Parathyroid adenoma (tissue), 2 donors: ENCODE measurements at regions not wholly inside any gene's neighbourhood (a gene's known extent, or its start where the extent isn't known, plus 50 kb on each side); places are given as distances from the start of the nearest gene placed in this dataset.
"Not testable (repeated sequence)": the region's sequence is repeated elsewhere in the genome, so short reads cannot be mapped to it uniquely, and the experiment has no call there.

ENCODE experiments used
- H2AFZ ChIP-seq: fragments of 300-600 bp; sonication (generic); one replicate; pipeline ENCODE4 v1.7.0; 2017; ENCODE audit warnings: antibody characterized with exemption, mild to moderate bottlenecking
- H3K27ac ChIP-seq: fragments of 300-600 bp; sonication (generic); one replicate; pipeline ENCODE4 v1.7.0; 2017
- H3K27me3 ChIP-seq: fragments of 300-600 bp; sonication (generic); one replicate; pipeline ENCODE4 v1.7.0; 2017; ENCODE audit warnings: low read length; ENCODE audit not compliant: control insufficient read depth, insufficient read depth
- H3K36me3 ChIP-seq: fragments of 300-600 bp; sonication (generic); one replicate; pipeline ENCODE4 v1.7.0; 2017; ENCODE audit warnings: low read length; ENCODE audit not compliant: control insufficient read depth, insufficient read depth
- H3K4me1 ChIP-seq: fragments of 300-600 bp; sonication (generic); one replicate; pipeline ENCODE4 v1.7.0; 2017; ENCODE audit warnings: control low read depth
- H3K4me2 ChIP-seq: fragments of 300-600 bp; sonication (generic); one replicate; pipeline ENCODE4 v1.7.0; 2017; ENCODE audit warnings: low read length
- H3K4me3 ChIP-seq: fragments of 300-600 bp; sonication (generic); one replicate; pipeline ENCODE4 v1.7.0; 2017; ENCODE audit warnings: low read depth, low read length
- H3K79me2 ChIP-seq: fragments of 300-600 bp; sonication (generic); one replicate; pipeline ENCODE4 v1.7.0; 2017; ENCODE audit warnings: control low read depth
- H3K9ac ChIP-seq: fragments of 300-600 bp; sonication (generic); one replicate; pipeline ENCODE4 v1.7.0; 2017; ENCODE audit warnings: mild to moderate bottlenecking
- H3K9me3 ChIP-seq: fragments of 300-600 bp; sonication (generic); one replicate; pipeline ENCODE4 v1.7.0; 2017; ENCODE audit warnings: low read length; ENCODE audit not compliant: control insufficient read depth
- TF ChIP-seq, protein P1 (sequence below): fragments of 300-600 bp; sonication (generic); IDR thresholded peaks from one replicate; pipeline ENCODE4 v1.7.0; 2017; ENCODE audit warnings: antibody characterized with exemption, mild to moderate bottlenecking
- donor health status: primary hyperparathyroidism.

DNA sequence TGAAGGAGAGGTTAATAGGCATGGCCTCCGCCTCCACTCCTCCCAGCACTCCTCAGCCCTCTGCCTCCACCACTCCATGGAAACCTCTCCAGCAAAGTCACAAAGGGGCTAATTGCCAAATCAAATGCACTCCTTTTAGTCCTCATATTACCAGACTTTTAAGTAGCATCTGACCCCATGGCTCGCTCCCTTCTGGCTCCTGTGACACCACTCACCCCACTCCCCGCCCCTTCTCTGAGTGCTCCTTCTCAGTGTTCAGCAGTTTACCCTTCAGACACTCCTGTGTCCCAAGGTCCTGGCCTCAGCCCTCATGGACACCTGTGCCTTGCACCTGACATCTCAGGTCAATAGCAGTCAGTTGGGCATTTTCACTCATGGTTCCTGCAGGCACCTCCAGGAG, 243.5 kb upstream of the CCL2 start:
- TF ChIP-seq, protein P1, sequence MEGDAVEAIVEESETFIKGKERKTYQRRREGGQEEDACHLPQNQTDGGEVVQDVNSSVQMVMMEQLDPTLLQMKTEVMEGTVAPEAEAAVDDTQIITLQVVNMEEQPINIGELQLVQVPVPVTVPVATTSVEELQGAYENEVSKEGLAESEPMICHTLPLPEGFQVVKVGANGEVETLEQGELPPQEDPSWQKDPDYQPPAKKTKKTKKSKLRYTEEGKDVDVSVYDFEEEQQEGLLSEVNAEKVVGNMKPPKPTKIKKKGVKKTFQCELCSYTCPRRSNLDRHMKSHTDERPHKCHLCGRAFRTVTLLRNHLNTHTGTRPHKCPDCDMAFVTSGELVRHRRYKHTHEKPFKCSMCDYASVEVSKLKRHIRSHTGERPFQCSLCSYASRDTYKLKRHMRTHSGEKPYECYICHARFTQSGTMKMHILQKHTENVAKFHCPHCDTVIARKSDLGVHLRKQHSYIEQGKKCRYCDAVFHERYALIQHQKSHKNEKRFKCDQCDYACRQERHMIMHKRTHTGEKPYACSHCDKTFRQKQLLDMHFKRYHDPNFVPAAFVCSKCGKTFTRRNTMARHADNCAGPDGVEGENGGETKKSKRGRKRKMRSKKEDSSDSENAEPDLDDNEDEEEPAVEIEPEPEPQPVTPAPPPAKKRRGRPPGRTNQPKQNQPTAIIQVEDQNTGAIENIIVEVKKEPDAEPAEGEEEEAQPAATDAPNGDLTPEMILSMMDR, result no peak

DNA sequence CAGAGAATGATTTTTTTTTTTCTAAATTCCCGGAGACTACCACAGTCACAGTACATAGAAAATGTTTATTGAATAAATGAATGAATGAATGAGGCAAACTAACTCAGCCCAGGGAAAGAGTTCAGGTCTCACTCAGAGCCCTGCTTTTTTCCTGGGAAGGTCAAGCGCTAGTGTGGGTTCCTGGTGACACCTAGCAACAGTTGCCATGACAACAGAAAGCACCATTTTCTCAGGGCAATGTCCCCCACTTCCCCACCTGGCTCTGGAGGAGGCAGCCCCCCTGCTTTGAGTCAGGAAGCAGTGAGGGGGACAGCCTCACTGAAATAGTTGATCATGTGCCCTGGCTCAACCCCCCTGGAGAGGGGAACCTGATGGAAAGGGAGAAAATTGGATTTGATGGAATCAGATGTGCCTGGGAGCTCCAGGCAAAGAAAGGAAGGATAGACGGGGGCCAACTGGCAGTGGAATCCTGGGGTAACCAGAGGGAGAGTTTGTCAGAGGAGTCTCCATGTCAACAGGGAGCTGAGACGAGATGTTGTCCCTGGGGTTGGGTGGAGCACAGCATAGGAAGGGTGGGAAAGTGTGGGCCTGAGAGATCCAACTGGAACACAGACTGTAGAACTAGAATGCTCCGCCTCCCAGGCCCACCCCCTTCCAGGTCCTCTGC, 242.2 kb upstream of the CCL2 start:
- Histone ChIP-seq H3K36me3 (no peaks in the 10 kb centered on the region), H3K27me3 (no peaks in the 10 kb centered on the region), H3K27ac (no peak overlapping the region), H2AFZ (no peak overlapping the region), H3K4me3 (no peak overlapping the region), H3K79me2 (no peaks in the 10 kb centered on the region), H3K9ac (no peak overlapping the region), H3K4me1 (no peaks in the 10 kb centered on the region), H3K9me3 (no peaks in the 10 kb centered on the region), H3K4me2 (no peak overlapping the region)
- TF ChIP-seq, protein P1, result no peak

More for the DNA sequence above, 243.5 kb upstream of the CCL2 start:
- Histone ChIP-seq H3K36me3 (no peaks in the 10 kb centered on the region), H2AFZ (no peak overlapping the region), H3K4me2 (no peak overlapping the region), H3K4me1 (no peaks in the 10 kb centered on the region), H3K27ac (no peak overlapping the region), H3K9me3 (no peaks in the 10 kb centered on the region), H3K79me2 (no peaks in the 10 kb centered on the region), H3K27me3 (no peaks in the 10 kb centered on the region), H3K9ac (no peak overlapping the region), H3K4me3 (no peak overlapping the region)

DNA sequence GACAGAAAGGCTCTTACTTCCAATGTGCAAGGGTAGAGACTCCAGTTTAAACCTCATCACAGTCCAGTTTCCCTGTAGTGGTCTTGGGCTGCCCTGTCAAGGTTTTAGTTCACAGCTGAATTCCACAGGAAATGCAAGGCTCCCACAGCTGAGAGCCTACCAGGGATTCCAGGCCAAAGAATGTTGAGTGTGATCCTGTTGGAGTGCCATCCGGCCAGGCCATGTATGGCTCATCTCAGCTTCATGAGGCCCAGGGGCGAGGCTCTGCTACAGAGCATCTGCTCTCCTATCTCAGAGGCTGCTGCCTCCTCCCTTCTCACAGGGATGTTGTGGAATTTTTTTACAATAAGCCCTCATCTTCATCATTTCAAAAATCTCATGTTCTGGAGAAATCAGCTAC, 239.8 kb upstream of the CCL2 start:
- Histone ChIP-seq H3K4me1 (no peaks in the 10 kb centered on the region), H3K27me3 (no peaks in the 10 kb centered on the region), H3K79me2 (no peaks in the 10 kb centered on the region), H3K36me3 (no peaks in the 10 kb centered on the region), H3K27ac (no peak overlapping the region), H3K9me3 (no peaks in the 10 kb centered on the region), H3K9ac (no peak overlapping the region), H2AFZ (no peak overlapping the region), H3K4me3 (no peak overlapping the region), H3K4me2 (no peak overlapping the region)
- TF ChIP-seq, protein P1, result no peak

DNA sequence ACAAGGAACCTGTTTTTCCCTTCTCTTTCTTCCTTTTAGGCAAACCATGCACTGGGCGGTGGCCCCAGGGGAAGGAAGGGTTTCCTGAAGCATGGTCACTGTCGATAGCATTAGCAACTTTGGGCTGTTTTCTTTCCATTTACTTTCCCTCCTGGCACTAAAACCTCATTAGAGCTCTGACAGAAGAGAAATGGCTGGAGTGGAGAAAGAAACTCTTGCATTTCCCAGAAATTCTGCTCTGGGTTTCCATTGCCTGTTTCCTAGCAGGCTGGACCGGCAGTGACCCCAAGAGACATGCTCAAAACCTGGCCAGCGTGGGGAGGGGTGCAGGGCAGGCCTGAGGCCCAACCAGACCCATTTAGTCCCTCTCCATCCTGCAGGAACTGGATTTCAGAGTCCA, 230.7 kb upstream of the CCL2 start:
- H3K27me3 ChIP-seq, result no peaks in the 10 kb centered on the region
- no peak overlapping the region for H3K27ac ChIP-seq
- no peak overlapping the region for H3K4me3 ChIP-seq
- H2AFZ ChIP-seq, result no peak overlapping the region
- H3K4me1 ChIP-seq, result no peaks in the 10 kb centered on the region
- H3K9ac ChIP-seq, result no peak overlapping the region
- TF ChIP-seq, protein P1, result no peak
- no peaks in the 10 kb centered on the region for H3K9me3 ChIP-seq
- H3K36me3 ChIP-seq, result no peaks in the 10 kb centered on the region
- no peak overlapping the region for H3K4me2 ChIP-seq
- H3K79me2 ChIP-seq, result no peaks in the 10 kb centered on the region

DNA sequence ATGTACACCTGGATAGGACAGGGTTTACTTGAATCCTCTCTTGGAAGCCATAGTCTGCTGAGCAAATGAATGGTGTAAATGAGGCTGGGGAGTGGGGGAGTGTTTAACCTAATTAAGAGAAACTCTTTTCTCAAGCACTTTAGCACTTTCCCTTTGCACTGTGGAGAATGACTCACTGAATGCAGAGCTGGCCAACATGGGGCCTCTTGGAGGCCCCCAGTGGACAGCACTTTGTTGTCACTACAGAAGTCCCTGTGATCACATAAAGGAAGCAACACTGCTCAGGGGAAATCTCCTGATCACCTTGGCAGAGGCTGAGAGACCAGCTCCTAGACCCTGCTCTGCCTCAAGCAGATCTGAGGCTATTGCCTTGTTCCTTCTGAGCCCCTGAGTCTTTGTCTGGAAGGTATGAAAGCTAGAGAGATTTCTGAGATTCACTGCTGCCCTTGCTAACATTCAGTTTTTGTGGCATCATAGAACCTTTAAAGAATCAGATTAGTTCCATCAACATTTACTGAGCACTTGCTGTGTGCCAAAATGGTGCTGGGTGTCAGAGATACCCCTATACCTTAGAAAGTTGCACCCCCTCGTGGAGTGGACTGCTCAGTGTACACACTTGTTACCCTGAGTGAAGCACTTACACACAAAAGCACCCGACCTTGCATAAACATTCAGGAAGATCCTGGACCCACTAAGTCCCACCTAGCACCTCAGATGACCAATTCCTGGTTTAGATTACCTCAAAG, 230.1 kb upstream of the CCL2 start:
- no peaks in the 10 kb centered on the region for H3K79me2 ChIP-seq
- H3K4me1 ChIP-seq, result no peaks in the 10 kb centered on the region
- H3K27ac ChIP-seq, result no peak overlapping the region

DNA sequence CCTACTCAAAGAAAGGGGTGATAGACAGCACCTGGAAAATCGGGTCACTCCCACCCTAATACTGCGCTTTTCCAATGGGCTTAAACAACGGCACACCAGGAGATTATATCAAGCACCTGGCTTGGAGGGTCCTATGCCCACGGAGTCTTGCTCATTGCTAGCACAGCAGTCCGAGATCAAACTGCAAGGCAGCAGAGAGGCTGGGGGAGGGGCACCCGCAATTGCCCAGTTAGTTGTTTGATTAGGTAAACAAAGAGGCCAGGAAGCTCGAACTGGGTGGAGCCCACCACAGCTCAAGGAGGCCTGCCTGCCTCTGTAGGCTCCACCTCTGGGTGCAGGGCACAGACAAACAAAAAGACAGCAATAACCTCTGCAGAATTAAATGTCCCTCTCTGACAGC, 224.5 kb upstream of the CCL2 start:
- H3K4me3 ChIP-seq, H3K27ac ChIP-seq, H3K9ac ChIP-seq, H3K4me2 ChIP-seq, H3K27me3 ChIP-seq, H3K79me2 ChIP-seq, H3K36me3 ChIP-seq, H3K4me1 ChIP-seq, H3K9me3 ChIP-seq, H2AFZ ChIP-seq: not testable (repeated sequence)

More for the DNA sequence above, 230.1 kb upstream of the CCL2 start:
- Histone ChIP-seq H3K27me3 (no peaks in the 10 kb centered on the region), H3K36me3 (no peaks in the 10 kb centered on the region), H3K4me3 (no peak overlapping the region), H2AFZ (no peak overlapping the region), H3K9me3 (no peaks in the 10 kb centered on the region), H3K9ac (no peak overlapping the region), H3K4me2 (no peak overlapping the region)
- TF ChIP-seq, protein P1, result no peak

DNA sequence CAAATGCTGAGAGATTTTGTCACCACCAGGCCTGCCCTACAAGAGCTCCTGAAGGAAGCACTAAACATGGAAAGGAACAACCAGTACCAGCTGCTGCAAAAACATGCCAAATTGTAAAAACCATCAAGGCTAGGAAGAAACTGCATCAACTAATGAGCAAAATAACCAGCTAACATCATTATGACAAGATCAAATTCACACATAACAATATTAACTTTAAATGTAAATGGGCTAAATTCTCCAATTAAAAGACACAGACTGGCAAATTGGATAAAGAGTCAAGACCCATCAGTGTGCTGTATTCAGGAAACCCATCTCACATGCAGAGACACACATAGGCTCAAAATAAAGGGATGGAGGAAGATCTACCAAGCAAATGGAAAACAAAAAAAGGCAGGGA, 222.8 kb upstream of the CCL2 start:
- not testable (repeated sequence) for H3K36me3 ChIP-seq, H3K4me2 ChIP-seq, H3K9ac ChIP-seq, H3K4me1 ChIP-seq, H3K9me3 ChIP-seq, H3K4me3 ChIP-seq, H3K79me2 ChIP-seq, H3K27ac ChIP-seq, H2AFZ ChIP-seq, H3K27me3 ChIP-seq
